Panc1 (cell line): ENCODE measurements at regions not wholly inside any gene's neighbourhood (a gene's known extent, or its start where the extent isn't known, plus 50 kb on each side); places are given as distances from the start of the nearest gene placed in this dataset.

Experiments
- ATAC-seq: fragments of 200-7000 bp; cut with Tn5 transposase; 2 replicates; pipeline ENCODE4 v1.9.1; 2020; ENCODE audit warnings: mild to moderate bottlenecking, moderate library complexity
- BruUV-seq: library from RNA; stranded (reverse); fragments of 400-500 nt; replicated peaks from 2 replicates; lab custom pipeline; 2021; lab: Mats Ljungman, UMichigan
- CTCF ChIA-PET: fragments of 300-600 bp; sonication (Branson Sonifier 250); formaldehyde crosslinking; loops from one replicate; lab custom pipeline; 2022; ENCODE audit warnings: antibody characterized with exemption; lab: Charles Lee
- POLR2A ChIA-PET: fragments of 300-600 bp; sonication (Branson Sonifier 250); formaldehyde crosslinking; loops from one replicate; lab custom pipeline; 2022; ENCODE audit warnings: antibody characterized with exemption; lab: Charles Lee
- DNase-seq: peaks from one replicate; pipeline ENCODE4 v3.0.0-alpha.2; 2010; ENCODE audit warnings: low read depth, low spot score
- H3K27ac ChIP-seq: 2 replicates; pipeline ENCODE4 v1.5.1; 2011; ENCODE audit warnings: mild to moderate bottlenecking, low read length, inconsistent platforms
- H3K27me3 ChIP-seq: fragments of 200-500 bp; sonication (Bioruptor generic); 2 replicates; pipeline ENCODE4 v1.6.0; 2014; ENCODE audit warnings: low read length, inconsistent platforms; ENCODE audit not compliant: control insufficient read depth, insufficient read depth
- H3K36me3 ChIP-seq: fragments of 200-500 bp; sonication (Bioruptor generic); 2 replicates; pipeline ENCODE4 v1.5.1; 2014; ENCODE audit warnings: inconsistent platforms, mild to moderate bottlenecking, low read length, moderate library complexity; ENCODE audit not compliant: control insufficient read depth, insufficient read depth
- H3K4me1 ChIP-seq: 2 replicates; pipeline ENCODE4 v1.5.1; 2011; ENCODE audit warnings: inconsistent platforms, mild to moderate bottlenecking, low read length, moderate library complexity; ENCODE audit not compliant: control insufficient read depth, insufficient read depth
- H3K4me3 ChIP-seq, 2 experiments: 2 replicates each; pipeline ENCODE4 v1.5.1; 2011 to 2012; ENCODE audit warnings: low read depth in 2 of 2, low read length in 2 of 2, mild to moderate bottlenecking in 2 of 2, inconsistent platforms in 1 of 2, moderate library complexity in 1 of 2
- H3K9me3 ChIP-seq: fragments of 200-500 bp; sonication (Bioruptor generic); 2 replicates; pipeline ENCODE4 v1.5.1; 2014; ENCODE audit warnings: low read depth, mild to moderate bottlenecking, inconsistent platforms, low read length, moderate library complexity; ENCODE audit not compliant: control insufficient read depth, insufficient read depth
- CTCF ChIP-seq: fragments of 450-650 bp; IDR thresholded peaks from 2 replicates; pipeline ENCODE4 v1.5.1; 2017; ENCODE audit warnings: mild to moderate bottlenecking
- POLR2AphosphoS5 ChIP-seq: IDR thresholded peaks from 2 replicates; pipeline ENCODE4 v1.6.1; 2012; ENCODE audit warnings: mild to moderate bottlenecking, low read depth, low read length, moderate library complexity
- REST ChIP-seq, 2 experiments: IDR thresholded peaks; 2 replicates each; pipeline ENCODE4 v1.6.1; 2011 to 2012; ENCODE audit warnings: low read depth in 2 of 2, control low read depth in 1 of 2, low read length in 1 of 2, mild to moderate bottlenecking in 1 of 2, moderate library complexity in 1 of 2; ENCODE audit not compliant: insufficient read depth in 1 of 2
- SIN3A ChIP-seq: IDR thresholded peaks from 2 replicates; pipeline ENCODE4 v1.6.1; 2012; ENCODE audit warnings: low read depth, mild to moderate bottlenecking, low read length, moderate library complexity, borderline replicate concordance; ENCODE audit not compliant: insufficient read depth
- TCF7L2 ChIP-seq: IDR thresholded peaks from 2 replicates; pipeline ENCODE4 v1.6.1; 2011; ENCODE audit warnings: mild to moderate bottlenecking, low read depth, low read length, inconsistent platforms
- in situ Hi-C: cut with HindIII; loops from 2 replicates; pipeline ENCODE4 v1.10.0; 2016; ENCODE audit warnings: low sequenced_read_pairs, low pct_unique_long_range_greater_than_20kb
- intact Hi-C: fragments of 100-400 bp; cut with micrococcal nuclease; formaldehyde crosslinking; loops from one replicate; pipeline ENCODE4 v1.10.0; 2022; ENCODE audit not compliant: unreplicated experiment

DNA sequence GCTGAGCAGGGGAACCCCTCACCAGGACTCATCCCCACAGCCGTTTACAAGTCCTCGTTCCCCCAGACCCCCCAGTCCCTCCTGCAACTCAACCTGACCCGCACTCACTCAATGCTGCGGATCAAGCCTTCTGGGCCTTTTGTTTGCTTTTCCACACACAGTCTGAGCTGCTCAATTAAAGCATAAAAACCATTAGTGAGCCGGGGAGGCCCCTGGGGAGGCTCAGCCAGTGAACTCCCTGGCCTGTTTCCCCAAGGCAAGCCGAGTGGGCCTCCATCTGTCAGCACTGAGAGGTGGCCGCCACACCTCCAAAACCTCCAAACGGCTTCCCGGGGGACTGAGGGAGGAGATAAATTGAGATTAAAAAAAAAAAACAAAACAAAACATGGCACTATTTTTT lies 158.5 kb downstream of the SHOX start:
- ChIA-PET POLR2A (no interaction called here), CTCF (no interaction called here)
- TF ChIP-seq REST (IDR thresholded peaks at IDR 0.05; ENCODE audit: insufficient read depth in 1 of 2, low read depth in 2 of 2, low read length in 1 of 2), result no peak
- no peak for TF ChIP-seq TCF7L2
- no peak for TF ChIP-seq POLR2AphosphoS5
- no peak for TF ChIP-seq CTCF
- TF ChIP-seq SIN3A, result no peak

DNA sequence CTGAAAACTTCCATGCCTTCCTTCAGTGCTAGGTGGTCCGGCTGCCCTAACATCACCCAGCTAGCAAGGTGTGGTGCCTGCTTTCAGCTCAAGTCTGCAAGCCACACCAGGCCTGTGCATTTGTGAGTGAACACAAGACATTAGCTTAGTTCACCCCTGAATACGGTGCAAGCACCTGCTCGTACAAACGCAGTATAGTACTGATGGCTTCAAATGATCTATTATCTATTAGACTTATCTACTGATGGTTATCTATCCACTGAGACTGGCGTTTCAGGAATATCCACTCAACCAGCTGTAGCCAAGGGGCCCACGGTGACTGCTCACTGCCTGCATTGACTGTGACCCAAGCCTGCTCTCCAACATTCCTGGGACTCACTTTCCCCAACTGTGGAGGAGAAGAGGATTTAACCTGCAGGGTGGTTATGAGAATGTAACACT lies 155.9 kb downstream of the SHOX start:
- Histone ChIP-seq H3K4me1 (no peaks in the 10 kb centered on the region), H3K27ac (no peak overlapping the region), H3K36me3 (no peaks in the 10 kb centered on the region), H3K9me3 (no peaks in the 10 kb centered on the region), H3K4me3 (no peak overlapping the region), H3K27me3 (no peaks in the 10 kb centered on the region)
- in situ Hi-C loops (no loop called here), intact Hi-C loops (no loop called here)
- DNase-seq, result no peak
- no peak for ATAC-seq
- CTCF ChIA-PET, result no interaction called here
- POLR2A ChIA-PET, result no interaction called here
- no TSS peak for BruUV-seq
- TF ChIP-seq SIN3A (no peak), TCF7L2 (no peak), CTCF (no peak), POLR2AphosphoS5 (no peak), REST (IDR thresholded peaks at IDR 0.05; ENCODE audit: insufficient read depth in 1 of 2, low read depth in 2 of 2, low read length in 1 of 2) (no peak)

More for the DNA sequence above, 158.5 kb downstream of the SHOX start:
- no peaks in the 10 kb centered on the region for H3K9me3 ChIP-seq
- no peak overlapping the region for H3K4me3 ChIP-seq
- intact Hi-C loops, result no loop called here
- in situ Hi-C loops, result no loop called here
- no peaks in the 10 kb centered on the region for H3K4me1 ChIP-seq
- no peaks in the 10 kb centered on the region for H3K27me3 ChIP-seq
- no peak for ATAC-seq
- no peaks in the 10 kb centered on the region for H3K36me3 ChIP-seq
- BruUV-seq, result no TSS peak
- H3K27ac ChIP-seq, result no peak overlapping the region
- DNase-seq, result no peak
